ENCODE measurements at regions not wholly inside any gene's neighbourhood (a gene's known extent, or its start where the extent isn't known, plus 50 kb on each side); places are given as distances from the start of the nearest gene placed in this dataset.

DNA sequence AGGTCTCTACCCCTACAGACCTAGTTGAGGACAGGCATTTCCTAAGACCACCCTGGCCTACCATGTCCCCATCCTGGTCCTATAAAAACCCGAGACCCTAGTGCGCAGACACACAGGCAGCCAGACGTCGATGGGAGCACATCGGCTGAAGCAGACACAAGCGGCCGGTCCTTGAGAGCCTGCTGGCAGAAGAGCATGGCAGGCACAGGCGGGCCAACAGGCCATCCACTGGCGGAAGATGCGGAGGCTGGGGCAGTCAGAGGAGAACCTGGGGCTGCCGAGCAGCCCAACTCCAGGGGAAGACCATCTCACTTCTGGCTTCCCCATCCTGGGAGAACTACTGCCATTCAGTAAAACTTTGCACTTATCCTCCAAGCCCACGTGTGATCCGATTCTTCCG, 396.8 kb downstream of the AEBP2 start:
- Histone ChIP-seq H3K4me3 (ENCODE audit: low read depth in 2 of 2, low read length in 2 of 2) (no peak overlapping the region), H3K36me3 (ENCODE audit: control insufficient read depth, insufficient read depth, low read length) (no peaks in the 10 kb centered on the region), H3K27ac (ENCODE audit: low read length) (no peak overlapping the region), H3K4me1 (ENCODE audit: control insufficient read depth, insufficient read depth, low read length) (no peaks in the 10 kb centered on the region), H3K27me3 (ENCODE audit: control insufficient read depth, insufficient read depth, low read length) (no peaks in the 10 kb centered on the region), H3K9me3 (ENCODE audit: control insufficient read depth, insufficient read depth, low read depth, low read length) (no peaks in the 10 kb centered on the region)
- DNase-seq (ENCODE audit: low read depth, low spot score) (no peak), ATAC-seq (no peak)
- no TSS peak for BruUV-seq (replicated peaks)
- intact Hi-C loops (cut with micrococcal nuclease; ENCODE audit: unreplicated experiment) = no loop called here
- no peak for TF ChIP-seq SIN3A (IDR thresholded peaks at IDR 0.05; ENCODE audit: borderline replicate concordance, insufficient read depth, low read depth, low read length)
- TF ChIP-seq POLR2AphosphoS5 (IDR thresholded peaks at IDR 0.05; ENCODE audit: low read depth, low read length) = no peak
- TF ChIP-seq, protein P1, sequence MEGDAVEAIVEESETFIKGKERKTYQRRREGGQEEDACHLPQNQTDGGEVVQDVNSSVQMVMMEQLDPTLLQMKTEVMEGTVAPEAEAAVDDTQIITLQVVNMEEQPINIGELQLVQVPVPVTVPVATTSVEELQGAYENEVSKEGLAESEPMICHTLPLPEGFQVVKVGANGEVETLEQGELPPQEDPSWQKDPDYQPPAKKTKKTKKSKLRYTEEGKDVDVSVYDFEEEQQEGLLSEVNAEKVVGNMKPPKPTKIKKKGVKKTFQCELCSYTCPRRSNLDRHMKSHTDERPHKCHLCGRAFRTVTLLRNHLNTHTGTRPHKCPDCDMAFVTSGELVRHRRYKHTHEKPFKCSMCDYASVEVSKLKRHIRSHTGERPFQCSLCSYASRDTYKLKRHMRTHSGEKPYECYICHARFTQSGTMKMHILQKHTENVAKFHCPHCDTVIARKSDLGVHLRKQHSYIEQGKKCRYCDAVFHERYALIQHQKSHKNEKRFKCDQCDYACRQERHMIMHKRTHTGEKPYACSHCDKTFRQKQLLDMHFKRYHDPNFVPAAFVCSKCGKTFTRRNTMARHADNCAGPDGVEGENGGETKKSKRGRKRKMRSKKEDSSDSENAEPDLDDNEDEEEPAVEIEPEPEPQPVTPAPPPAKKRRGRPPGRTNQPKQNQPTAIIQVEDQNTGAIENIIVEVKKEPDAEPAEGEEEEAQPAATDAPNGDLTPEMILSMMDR (IDR thresholded peaks at IDR 0.05) = no peak
- no peak for TF ChIP-seq TCF7L2 (IDR thresholded peaks at IDR 0.05; ENCODE audit: low read depth, low read length)
- POLR2A ChIA-PET = no interaction called here
- CTCF ChIA-PET = no interaction called here
- in situ Hi-C loops (cut with HindIII; ENCODE audit: low pct_unique_long_range_greater_than_20kb, low sequenced_read_pairs) = no loop called here

DNA sequence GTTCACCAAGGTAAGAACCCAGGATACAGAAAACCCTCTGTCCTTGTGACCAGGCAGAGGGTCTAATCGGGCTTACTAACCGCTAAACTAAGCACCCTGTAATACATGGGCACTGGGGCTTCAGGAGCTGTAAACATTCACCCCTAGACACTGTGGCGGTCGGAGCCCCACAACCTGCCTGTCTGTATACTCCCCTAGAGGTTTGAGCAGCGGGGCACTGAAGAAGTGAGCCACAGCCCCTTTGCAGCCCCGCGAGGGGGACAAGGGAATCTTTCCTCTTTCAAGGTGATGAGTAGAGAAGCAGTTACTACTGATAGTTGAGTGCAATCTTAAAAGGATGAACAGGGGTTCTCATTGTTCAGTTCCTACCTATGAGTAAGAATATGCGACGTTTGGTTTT, 397.2 kb downstream of the AEBP2 start:
- no peaks in the 10 kb centered on the region for H3K27me3 ChIP-seq (ENCODE audit: control insufficient read depth, insufficient read depth, low read length)
- in situ Hi-C loops (cut with HindIII; ENCODE audit: low pct_unique_long_range_greater_than_20kb, low sequenced_read_pairs) (no loop called here), intact Hi-C loops (cut with micrococcal nuclease; ENCODE audit: unreplicated experiment) (no loop called here)
- no peak overlapping the region for H3K27ac ChIP-seq (ENCODE audit: low read length)
- POLR2A ChIA-PET = no interaction called here
- no peaks in the 10 kb centered on the region for H3K9me3 ChIP-seq (ENCODE audit: control insufficient read depth, insufficient read depth, low read depth, low read length)
- no peak for DNase-seq (ENCODE audit: low read depth, low spot score)
- H3K4me1 ChIP-seq (ENCODE audit: control insufficient read depth, insufficient read depth, low read length) = no peaks in the 10 kb centered on the region
- TF ChIP-seq, protein P2, sequence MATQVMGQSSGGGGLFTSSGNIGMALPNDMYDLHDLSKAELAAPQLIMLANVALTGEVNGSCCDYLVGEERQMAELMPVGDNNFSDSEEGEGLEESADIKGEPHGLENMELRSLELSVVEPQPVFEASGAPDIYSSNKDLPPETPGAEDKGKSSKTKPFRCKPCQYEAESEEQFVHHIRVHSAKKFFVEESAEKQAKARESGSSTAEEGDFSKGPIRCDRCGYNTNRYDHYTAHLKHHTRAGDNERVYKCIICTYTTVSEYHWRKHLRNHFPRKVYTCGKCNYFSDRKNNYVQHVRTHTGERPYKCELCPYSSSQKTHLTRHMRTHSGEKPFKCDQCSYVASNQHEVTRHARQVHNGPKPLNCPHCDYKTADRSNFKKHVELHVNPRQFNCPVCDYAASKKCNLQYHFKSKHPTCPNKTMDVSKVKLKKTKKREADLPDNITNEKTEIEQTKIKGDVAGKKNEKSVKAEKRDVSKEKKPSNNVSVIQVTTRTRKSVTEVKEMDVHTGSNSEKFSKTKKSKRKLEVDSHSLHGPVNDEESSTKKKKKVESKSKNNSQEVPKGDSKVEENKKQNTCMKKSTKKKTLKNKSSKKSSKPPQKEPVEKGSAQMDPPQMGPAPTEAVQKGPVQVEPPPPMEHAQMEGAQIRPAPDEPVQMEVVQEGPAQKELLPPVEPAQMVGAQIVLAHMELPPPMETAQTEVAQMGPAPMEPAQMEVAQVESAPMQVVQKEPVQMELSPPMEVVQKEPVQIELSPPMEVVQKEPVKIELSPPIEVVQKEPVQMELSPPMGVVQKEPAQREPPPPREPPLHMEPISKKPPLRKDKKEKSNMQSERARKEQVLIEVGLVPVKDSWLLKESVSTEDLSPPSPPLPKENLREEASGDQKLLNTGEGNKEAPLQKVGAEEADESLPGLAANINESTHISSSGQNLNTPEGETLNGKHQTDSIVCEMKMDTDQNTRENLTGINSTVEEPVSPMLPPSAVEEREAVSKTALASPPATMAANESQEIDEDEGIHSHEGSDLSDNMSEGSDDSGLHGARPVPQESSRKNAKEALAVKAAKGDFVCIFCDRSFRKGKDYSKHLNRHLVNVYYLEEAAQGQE (IDR thresholded peaks at IDR 0.05; ENCODE audit: insufficient read depth in 1 of 2, low read depth in 2 of 2, low read length in 1 of 2) = no peak
- no TSS peak for BruUV-seq (replicated peaks)
- no peak for ATAC-seq
- no peak overlapping the region for H3K4me3 ChIP-seq (ENCODE audit: low read depth in 2 of 2, low read length in 2 of 2)
- CTCF ChIA-PET = no interaction called here
- H3K36me3 ChIP-seq (ENCODE audit: control insufficient read depth, insufficient read depth, low read length) = no peaks in the 10 kb centered on the region

DNA sequence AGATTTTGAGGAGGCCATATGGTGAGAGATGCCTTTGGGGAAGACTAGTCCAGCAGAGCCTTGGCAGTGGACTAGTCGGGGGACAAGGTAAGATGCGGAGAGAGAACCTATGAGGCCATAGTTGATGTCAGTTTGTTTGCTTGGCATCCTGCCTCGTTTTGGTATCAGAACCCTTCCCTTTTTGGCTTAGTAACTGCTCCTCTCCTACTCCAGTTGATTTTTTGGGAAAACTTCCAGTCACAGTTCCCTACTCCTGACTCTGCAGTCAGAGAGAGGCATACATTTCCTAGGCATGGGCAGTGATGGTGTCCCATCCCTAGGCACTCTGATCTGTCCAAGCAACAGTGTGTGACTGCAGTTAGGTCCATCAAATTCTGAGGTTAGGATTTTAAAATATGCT, 398.3 kb downstream of the AEBP2 start:
- BruUV-seq (replicated peaks) = no TSS peak
- Histone ChIP-seq H3K9me3 (ENCODE audit: control insufficient read depth, insufficient read depth, low read depth, low read length) (no peaks in the 10 kb centered on the region), H3K4me1 (ENCODE audit: control insufficient read depth, insufficient read depth, low read length) (no peaks in the 10 kb centered on the region), H3K4me3 (ENCODE audit: low read depth in 2 of 2, low read length in 2 of 2) (no peak overlapping the region), H3K27me3 (ENCODE audit: control insufficient read depth, insufficient read depth, low read length) (no peaks in the 10 kb centered on the region), H3K27ac (ENCODE audit: low read length) (no peak overlapping the region), H3K36me3 (ENCODE audit: control insufficient read depth, insufficient read depth, low read length) (no peaks in the 10 kb centered on the region)
- TF ChIP-seq, protein P2 (IDR thresholded peaks at IDR 0.05; ENCODE audit: insufficient read depth in 1 of 2, low read depth in 2 of 2, low read length in 1 of 2) = no peak
- TF ChIP-seq, protein P1 (IDR thresholded peaks at IDR 0.05) = no peak
- no peak for TF ChIP-seq SIN3A (IDR thresholded peaks at IDR 0.05; ENCODE audit: borderline replicate concordance, insufficient read depth, low read depth, low read length)
- no peak for TF ChIP-seq POLR2AphosphoS5 (IDR thresholded peaks at IDR 0.05; ENCODE audit: low read depth, low read length)
- intact Hi-C loops (cut with micrococcal nuclease; ENCODE audit: unreplicated experiment) (no loop called here), in situ Hi-C loops (cut with HindIII; ENCODE audit: low pct_unique_long_range_greater_than_20kb, low sequenced_read_pairs) (no loop called here)
- ChIA-PET CTCF (no interaction called here), POLR2A (no interaction called here)
- DNase-seq (ENCODE audit: low read depth, low spot score) = no peak
- ATAC-seq = no peak
